ENCODE measurements at regions not wholly inside any gene's neighbourhood (a gene's known extent, or its start where the extent isn't known, plus 50 kb on each side); places are given as distances from the start of the nearest gene placed in this dataset.

DNA sequence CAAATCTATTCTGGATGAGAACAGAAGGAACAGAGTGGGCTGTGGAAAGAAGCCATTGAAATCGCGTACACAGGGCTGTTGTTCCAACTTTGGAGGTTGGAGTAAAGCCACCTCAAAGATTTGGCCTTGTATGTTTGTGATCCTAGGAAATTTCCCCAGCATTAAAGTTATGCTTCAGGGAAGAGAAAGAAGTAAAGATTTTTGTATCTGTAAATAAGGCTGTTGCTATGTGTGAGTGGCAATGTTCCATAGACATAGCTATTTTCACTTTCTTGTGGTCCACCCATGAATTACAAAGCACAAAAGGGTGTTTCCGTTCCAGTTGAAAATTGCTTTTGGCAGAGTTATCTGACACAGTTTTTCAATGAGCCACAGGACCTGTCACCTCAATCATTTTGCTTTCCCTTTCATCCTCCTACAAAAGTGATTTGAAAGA, 321.3 kb downstream of the TFAP2B start:
- Mint-ChIP-seq H3K9me3 (ENCODE audit: insufficient read depth) (no peaks in the 10 kb centered on the region), H3K27me3 (no peaks in the 10 kb centered on the region), H3K4me3 (no peak overlapping the region), H3K27ac (no peak overlapping the region), H3K4me1 (no peaks in the 10 kb centered on the region)
- no peak overlapping the region for H3K9ac ChIP-seq (ENCODE audit: low read length)
- H3K27me3 ChIP-seq (replicated peaks in 1 of 4; ENCODE audit: control extremely low read depth in 1 of 4, control insufficient read depth in 3 of 4, insufficient read depth in 4 of 4, low read length in 3 of 4): no peaks in the 10 kb centered on the region
- no peaks in the 10 kb centered on the region for H3K4me1 ChIP-seq (ENCODE audit: control insufficient read depth in 2 of 2, insufficient read depth in 2 of 2, low read length in 2 of 2)
- intact Hi-C loops (cut with micrococcal nuclease): no loop called here
- DNase-seq: no peak
- no peaks in the 10 kb centered on the region for H3K79me2 ChIP-seq (ENCODE audit: control insufficient read depth, insufficient read depth, low read length)
- ChIA-PET POLR2A (no interaction called here), CTCF (no interaction called here)
- H3K27ac ChIP-seq (ENCODE audit: low read length in 2 of 2): no peak overlapping the region
- no peak overlapping the region for H2AFZ ChIP-seq (ENCODE audit: insufficient read depth, low read depth, low read length, poor library complexity, severe bottlenecking)
- 80% methylated on average over 2 of the region's 3 CpGs for WGBS (ENCODE audit: insufficient coverage)
- H3K36me3 ChIP-seq (replicated peaks in 1 of 2; ENCODE audit: control extremely low read depth in 1 of 2, control insufficient read depth in 1 of 2, extremely low read depth in 1 of 2, insufficient read depth in 2 of 2, low read length in 1 of 2): no peaks in the 10 kb centered on the region
- no peaks in the 10 kb centered on the region for H4K20me1 ChIP-seq (ENCODE audit: control insufficient read depth, insufficient read depth, low read length, poor library complexity, severe bottlenecking)
- H3K4me2 ChIP-seq (replicated peaks; ENCODE audit: low read depth, low read length, poor library complexity, severe bottlenecking): no peak overlapping the region
- H3K4me3 ChIP-seq (ENCODE audit: control extremely low read depth in 1 of 5, extremely low read depth in 1 of 5, insufficient read depth in 1 of 5, low read depth in 2 of 5, low read length in 4 of 5): no peak overlapping the region
- TF ChIP-seq EZH2 (IDR thresholded peaks at IDR 0.05; ENCODE audit: borderline replicate concordance, insufficient read depth, low read depth, low read length, poor library complexity, severe bottlenecking): no peak
- TF ChIP-seq, protein P1, sequence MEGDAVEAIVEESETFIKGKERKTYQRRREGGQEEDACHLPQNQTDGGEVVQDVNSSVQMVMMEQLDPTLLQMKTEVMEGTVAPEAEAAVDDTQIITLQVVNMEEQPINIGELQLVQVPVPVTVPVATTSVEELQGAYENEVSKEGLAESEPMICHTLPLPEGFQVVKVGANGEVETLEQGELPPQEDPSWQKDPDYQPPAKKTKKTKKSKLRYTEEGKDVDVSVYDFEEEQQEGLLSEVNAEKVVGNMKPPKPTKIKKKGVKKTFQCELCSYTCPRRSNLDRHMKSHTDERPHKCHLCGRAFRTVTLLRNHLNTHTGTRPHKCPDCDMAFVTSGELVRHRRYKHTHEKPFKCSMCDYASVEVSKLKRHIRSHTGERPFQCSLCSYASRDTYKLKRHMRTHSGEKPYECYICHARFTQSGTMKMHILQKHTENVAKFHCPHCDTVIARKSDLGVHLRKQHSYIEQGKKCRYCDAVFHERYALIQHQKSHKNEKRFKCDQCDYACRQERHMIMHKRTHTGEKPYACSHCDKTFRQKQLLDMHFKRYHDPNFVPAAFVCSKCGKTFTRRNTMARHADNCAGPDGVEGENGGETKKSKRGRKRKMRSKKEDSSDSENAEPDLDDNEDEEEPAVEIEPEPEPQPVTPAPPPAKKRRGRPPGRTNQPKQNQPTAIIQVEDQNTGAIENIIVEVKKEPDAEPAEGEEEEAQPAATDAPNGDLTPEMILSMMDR (IDR thresholded peaks at IDR 0.05): no peak
- H3K9me3 ChIP-seq (ENCODE audit: control extremely low read depth in 1 of 3, control insufficient read depth in 2 of 3, insufficient read depth in 1 of 3, low read length in 2 of 3): peaks cover 0 to 12% (median 0%) of the 10 kb centered on the region in 3 donors
- no peak for ATAC-seq (ENCODE audit: low read depth)

DNA sequence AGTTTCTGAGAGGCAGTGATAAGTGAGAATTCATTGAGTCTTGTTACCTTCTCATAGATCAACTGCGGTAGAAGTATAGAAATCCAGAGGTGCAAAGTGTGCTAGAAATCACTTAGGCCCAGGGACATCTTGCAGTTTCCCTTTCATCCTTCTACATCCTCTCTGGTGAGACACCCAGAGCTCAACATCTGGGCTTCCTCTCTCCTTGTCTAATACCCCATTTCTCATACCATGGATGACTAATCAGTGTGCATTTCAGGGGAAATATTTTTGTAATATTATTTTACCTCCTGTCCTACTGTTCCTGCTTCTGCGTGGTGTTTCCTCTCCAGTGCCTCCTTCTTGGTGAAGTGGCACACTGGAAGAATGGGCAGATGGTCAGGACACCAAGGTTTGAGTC, 322.4 kb downstream of the TFAP2B start:
- Histone ChIP-seq H3K4me2 (replicated peaks; ENCODE audit: low read depth, low read length, poor library complexity, severe bottlenecking) (no peak overlapping the region), H3K27me3 (replicated peaks in 1 of 4; ENCODE audit: control extremely low read depth in 1 of 4, control insufficient read depth in 3 of 4, insufficient read depth in 4 of 4, low read length in 3 of 4) (no peaks in the 10 kb centered on the region), H4K20me1 (ENCODE audit: control insufficient read depth, insufficient read depth, low read length, poor library complexity, severe bottlenecking) (no peaks in the 10 kb centered on the region), H3K4me1 (ENCODE audit: control insufficient read depth in 2 of 2, insufficient read depth in 2 of 2, low read length in 2 of 2) (no peaks in the 10 kb centered on the region), H3K79me2 (ENCODE audit: control insufficient read depth, insufficient read depth, low read length) (no peaks in the 10 kb centered on the region), H2AFZ (ENCODE audit: insufficient read depth, low read depth, low read length, poor library complexity, severe bottlenecking) (no peak overlapping the region), H3K27ac (ENCODE audit: low read length in 2 of 2) (no peak overlapping the region), H3K9ac (ENCODE audit: low read length) (no peak overlapping the region), H3K4me3 (ENCODE audit: control extremely low read depth in 1 of 5, extremely low read depth in 1 of 5, insufficient read depth in 1 of 5, low read depth in 2 of 5, low read length in 4 of 5) (no peak overlapping the region), H3K36me3 (replicated peaks in 1 of 2; ENCODE audit: control extremely low read depth in 1 of 2, control insufficient read depth in 1 of 2, extremely low read depth in 1 of 2, insufficient read depth in 2 of 2, low read length in 1 of 2) (no peaks in the 10 kb centered on the region), H3K9me3 (ENCODE audit: control extremely low read depth in 1 of 3, control insufficient read depth in 2 of 3, insufficient read depth in 1 of 3, low read length in 2 of 3) (peaks cover 0 to 5% (median 0%) of the 10 kb centered on the region in 3 donors)
- Mint-ChIP-seq H3K4me1 (no peaks in the 10 kb centered on the region), H3K4me3 (no peak overlapping the region), H3K9me3 (ENCODE audit: insufficient read depth) (no peaks in the 10 kb centered on the region), H3K27ac (no peak overlapping the region), H3K27me3 (no peaks in the 10 kb centered on the region)
- POLR2A ChIA-PET: no interaction called here
- intact Hi-C loops (cut with micrococcal nuclease): no loop called here
- TF ChIP-seq, protein P1 (IDR thresholded peaks at IDR 0.05): no peak
- no peak for TF ChIP-seq EZH2 (IDR thresholded peaks at IDR 0.05; ENCODE audit: borderline replicate concordance, insufficient read depth, low read depth, low read length, poor library complexity, severe bottlenecking)
- DNase-seq: no peak
- CTCF ChIA-PET: no interaction called here
- 71% methylated on average over 1 of the region's 2 CpGs for WGBS (ENCODE audit: insufficient coverage)
- ATAC-seq (ENCODE audit: low read depth): no peak

All from B cell (primary cell).